Ecto neural progenitor cell (in vitro differentiated cells): ENCODE measurements at regions not wholly inside any gene's neighbourhood (a gene's known extent, or its start where the extent isn't known, plus 50 kb on each side); places are given as distances from the start of the nearest gene placed in this dataset.

Source experiments
- DNase-seq: peaks from one replicate; pipeline ENCODE4 v3.0.0-alpha.2; 2018; ENCODE audit warnings: low spot score

DNA sequence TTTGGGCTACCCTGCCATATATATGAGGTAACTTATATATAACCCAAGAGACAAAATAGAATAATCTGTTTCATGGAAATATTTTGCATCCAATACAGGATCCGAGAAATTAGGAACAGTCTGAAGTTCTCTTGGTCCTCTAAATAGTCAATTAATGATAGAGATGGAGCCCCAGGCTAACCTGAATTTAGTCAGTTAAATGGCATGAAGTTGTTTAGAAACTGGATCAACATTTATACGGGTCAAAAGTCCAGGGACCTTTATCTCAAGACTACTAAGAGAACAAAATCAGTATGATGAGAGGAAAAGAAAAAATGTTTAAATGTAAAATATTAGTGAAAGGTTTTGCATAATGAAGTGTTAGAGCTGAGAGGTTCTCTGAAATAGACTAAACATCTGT lies 303.3 kb upstream of the ACTBL2 start:
- no peak for DNase-seq

DNA sequence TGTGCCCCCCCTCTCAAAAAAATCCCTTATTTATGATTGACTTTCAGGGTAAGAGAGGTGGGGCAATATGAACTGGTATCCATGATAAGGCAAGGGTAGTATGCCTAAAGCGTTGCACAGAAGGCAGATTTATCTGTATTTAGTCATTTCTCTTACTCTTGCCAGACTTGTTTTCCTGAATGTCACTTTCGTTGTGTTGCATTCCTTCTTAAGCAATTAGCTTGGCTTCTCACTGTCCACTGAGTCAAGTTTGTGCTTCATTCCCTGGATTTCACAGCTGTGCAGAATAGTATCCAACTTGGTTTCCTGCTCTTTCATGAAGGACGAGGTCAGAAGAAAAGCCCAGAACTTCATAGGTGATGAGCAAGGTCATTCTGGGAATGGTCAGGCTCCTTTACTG lies 301.5 kb upstream of the ACTBL2 start:
- DNase-seq = no peak

DNA sequence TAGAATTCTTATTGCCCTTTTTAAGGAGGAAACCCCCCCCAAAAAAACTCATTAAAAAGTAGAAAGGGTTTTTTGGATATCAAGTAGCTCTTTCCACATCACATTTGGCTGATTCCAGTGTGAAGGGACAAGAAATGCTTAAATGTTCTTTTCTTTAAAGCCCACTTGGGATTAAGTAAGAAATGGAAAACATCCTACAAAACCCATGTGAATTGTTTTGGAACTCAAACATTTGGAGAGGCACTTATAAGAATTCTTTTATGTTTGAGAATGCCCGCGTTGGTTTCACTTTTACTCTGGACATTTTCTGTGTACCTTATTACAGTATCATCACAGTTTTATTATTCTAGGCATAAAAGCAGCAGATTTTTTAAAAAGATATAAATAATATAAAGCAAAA lies 301.1 kb upstream of the ACTBL2 start:
- DNase-seq = no peak

DNA sequence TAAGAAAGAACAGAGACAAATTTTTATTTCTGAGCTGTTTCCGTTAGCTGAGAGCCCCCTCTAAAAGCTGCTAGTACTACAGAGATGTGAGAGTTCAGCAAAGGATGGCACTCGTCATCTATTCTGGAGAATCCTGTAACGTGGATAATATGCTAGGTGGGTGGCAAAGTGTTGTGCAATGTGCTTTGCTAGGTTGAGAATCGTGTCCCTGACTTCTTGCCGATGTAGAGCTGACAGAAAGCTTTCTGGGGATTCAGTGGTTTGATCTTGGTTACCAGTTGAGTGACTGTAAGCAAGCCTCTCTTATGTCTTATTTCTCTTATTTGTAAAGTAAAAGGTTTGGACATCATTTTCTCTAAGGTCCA lies 298.3 kb upstream of the ACTBL2 start:
- no peak for DNase-seq

- no peak for DNase-seq
Observed at GRCh38 chr5:57780306-57780960, 297.8 kb upstream of the ACTBL2 start.

GRCh38 chr5:57779383-57780223 lies 297.0 kb upstream of the ACTBL2 start:
- DNase-seq = no peak

DNA sequence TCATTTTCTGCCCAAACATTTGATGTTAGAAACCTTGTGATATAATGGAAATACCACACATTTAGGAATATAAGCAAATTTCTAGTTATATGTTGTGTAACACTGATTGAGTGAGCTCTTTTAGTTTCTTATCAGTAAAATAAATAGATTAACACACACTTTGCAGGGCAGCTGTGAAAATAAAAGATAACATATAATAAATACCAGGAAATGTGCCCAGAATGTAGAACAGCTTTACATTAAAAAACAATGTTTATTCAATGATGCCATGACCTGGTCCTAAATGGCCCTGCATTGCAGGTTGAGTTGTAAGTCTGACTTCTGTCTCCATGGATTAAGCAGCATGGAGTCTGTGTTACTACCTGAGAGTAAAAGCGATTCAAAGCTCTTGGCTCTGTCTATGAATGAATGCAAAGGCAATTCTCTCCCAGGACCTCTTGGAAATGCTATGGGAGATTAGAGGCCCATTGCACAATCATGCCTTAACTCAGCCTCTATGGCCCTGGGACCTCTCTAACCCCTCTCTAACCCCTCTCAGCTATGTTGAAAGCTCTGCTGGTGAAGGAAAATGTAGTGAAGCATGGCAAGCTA lies 296.0 kb upstream of the ACTBL2 start:
- DNase-seq = no peak

DNA sequence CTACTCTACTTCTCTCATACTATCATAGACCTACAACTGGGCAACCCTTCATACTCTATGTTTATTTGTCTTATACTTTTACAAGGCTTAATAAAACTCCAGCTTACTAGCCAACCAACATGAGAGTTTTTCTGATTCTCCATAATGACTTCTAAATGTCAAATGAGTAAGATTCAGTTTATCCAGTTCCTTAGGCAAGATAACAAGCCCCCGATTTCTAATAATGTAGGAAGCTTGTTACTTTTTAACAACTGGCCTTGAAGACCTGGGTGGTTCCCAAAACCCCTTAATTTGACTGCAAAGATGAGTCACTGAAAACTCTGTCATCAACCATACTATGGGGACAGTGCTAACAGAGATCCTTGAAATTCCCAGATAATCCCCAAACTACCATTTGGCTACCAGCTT lies 294.6 kb upstream of the ACTBL2 start:
- no peak for DNase-seq

- no peak for DNase-seq
Observed at GRCh38 chr5:57776035-57776434, 293.4 kb upstream of the ACTBL2 start.

- DNase-seq = no peak
Observed at GRCh38 chr5:57774439-57774838, 291.8 kb upstream of the ACTBL2 start.

- DNase-seq = no peak
Observed at GRCh38 chr5:57772512-57772911, 289.9 kb upstream of the ACTBL2 start.

DNA sequence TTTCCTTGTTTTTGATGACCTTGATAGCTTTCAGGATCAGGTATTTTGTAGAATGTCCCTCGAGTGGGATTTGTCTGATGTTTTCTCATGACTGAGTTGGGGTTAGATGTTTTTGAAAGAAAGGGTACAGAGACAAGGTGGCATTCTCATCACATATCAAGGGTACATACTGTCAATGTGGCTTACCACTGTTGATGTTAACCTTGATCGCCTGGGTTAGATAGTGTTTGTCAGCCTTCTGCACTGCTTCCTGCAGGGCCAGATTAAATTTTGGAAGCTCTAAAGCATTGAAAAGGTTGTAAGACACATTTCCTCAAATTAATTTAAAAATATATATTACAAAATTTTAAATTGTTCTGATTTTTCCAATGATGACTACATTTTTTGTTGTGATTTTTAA lies 287.4 kb upstream of the ACTBL2 start:
- no peak for DNase-seq

DNA sequence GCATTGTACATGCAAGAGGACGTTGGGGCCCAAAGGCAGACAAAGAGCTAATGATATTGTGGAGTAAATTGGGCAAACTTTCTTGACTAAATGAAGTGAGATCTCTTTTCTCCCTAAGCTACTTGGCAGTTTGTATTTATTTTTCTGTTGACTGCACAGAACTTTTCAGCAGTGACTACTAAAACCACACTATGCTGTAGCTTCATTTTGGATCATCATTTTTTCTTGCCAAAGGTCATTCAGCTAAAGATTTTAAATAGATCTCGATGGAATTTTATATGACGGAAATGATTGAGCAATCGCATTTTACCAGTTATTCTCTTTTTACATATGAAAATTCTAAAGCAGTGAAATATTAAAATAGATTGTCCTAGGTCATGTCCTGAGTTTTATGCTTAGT lies 286.1 kb upstream of the ACTBL2 start:
- DNase-seq = no peak

GRCh38 chr5:57764479-57765089 lies 282.0 kb upstream of the ACTBL2 start:
- DNase-seq = no peak

GRCh38 chr5:57761513-57761912 lies 278.9 kb upstream of the ACTBL2 start:
- no peak for DNase-seq

GRCh38 chr5:57754616-57755015 lies 272.0 kb upstream of the ACTBL2 start:
- DNase-seq = no peak

GRCh38 chr5:57753446-57753845 lies 270.8 kb upstream of the ACTBL2 start:
- no peak for DNase-seq

DNA sequence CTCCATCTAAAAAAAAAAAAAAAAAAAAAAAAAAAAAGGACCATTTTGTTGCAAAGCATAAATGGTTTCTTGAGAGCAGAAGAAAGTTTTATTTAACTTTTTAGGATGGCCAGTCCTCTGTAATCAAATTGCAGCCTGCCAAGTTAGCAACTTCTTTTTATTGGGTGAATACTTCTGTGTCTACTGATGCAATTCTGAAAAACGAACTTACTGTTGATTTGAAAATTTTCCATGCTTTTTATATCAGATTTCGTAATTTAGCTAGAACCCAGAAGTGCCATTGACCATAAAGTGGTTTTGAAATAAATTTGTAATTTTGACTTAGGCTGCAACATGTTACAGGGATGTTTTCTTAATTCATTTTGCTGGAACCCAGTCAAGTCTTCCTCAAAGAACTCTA lies 269.1 kb upstream of the ACTBL2 start:
- no peak for DNase-seq

GRCh38 chr5:57750891-57751290 lies 268.3 kb upstream of the ACTBL2 start:
- no peak for DNase-seq

- no peak for DNase-seq
Observed at GRCh38 chr5:57750282-57750681, 267.7 kb upstream of the ACTBL2 start.

DNA sequence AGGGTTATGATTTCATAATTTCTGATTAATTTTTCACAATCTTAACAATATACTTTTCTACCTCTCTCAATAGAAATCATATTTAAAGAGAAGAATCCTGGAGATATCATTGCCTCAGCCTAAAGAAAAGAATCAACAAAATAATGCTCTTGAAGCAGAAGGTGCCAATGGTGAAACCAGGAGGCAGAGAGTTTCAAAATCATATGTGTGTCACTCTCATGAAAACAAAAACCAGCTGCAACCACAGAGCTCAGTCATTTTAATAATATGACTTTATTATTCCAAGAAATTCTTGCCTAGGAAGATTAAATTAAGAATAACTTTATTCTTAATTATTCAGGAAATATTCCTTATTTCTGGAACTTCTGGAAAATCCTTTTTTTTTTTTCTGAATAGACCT lies 266.8 kb upstream of the ACTBL2 start:
- DNase-seq = no peak

GRCh38 chr5:57745700-57746651 lies 263.4 kb upstream of the ACTBL2 start:
- DNase-seq = no peak
